Type B pancreatic cell (in vitro differentiated cells): ENCODE measurements at regions not wholly inside any gene's neighbourhood (a gene's known extent, or its start where the extent isn't known, plus 50 kb on each side); places are given as distances from the start of the nearest gene placed in this dataset.

Experiments
- DNase-seq: peaks from one replicate; pipeline ENCODE4 v3.0.0; 2021; ENCODE audit warnings: mixed read lengths; ENCODE audit not compliant: unreplicated experiment; ENCODE audit errors: extremely low spot score
- H3K27ac Mint-ChIP-seq: 2 replicates; pipeline ENCODE4 v1.8.0; 2021; ENCODE audit warnings: mild to moderate bottlenecking, mixed read lengths
- H3K27me3 Mint-ChIP-seq: 2 replicates; pipeline ENCODE4 v1.8.0; 2021; ENCODE audit warnings: mixed read lengths
- H3K36me3 Mint-ChIP-seq: 2 replicates; pipeline ENCODE4 v1.8.0; 2021; ENCODE audit warnings: mixed read lengths
- H3K4me1 Mint-ChIP-seq: one replicate; pipeline ENCODE4 v1.8.0; 2021; ENCODE audit warnings: mixed read lengths; ENCODE audit not compliant: unreplicated experiment
- H3K4me3 Mint-ChIP-seq: 2 replicates; pipeline ENCODE4 v1.8.0; 2021; ENCODE audit warnings: mild to moderate bottlenecking, mixed read lengths
- H3K9me3 Mint-ChIP-seq: 2 replicates; pipeline ENCODE4 v1.8.0; 2021; ENCODE audit warnings: mixed read lengths
- TF ChIP-seq, protein P1 (sequence below): fragments of 200-600 bp; sonication (generic); conservative IDR thresholded peaks from 2 replicates; pipeline ENCODE4 v1.5.0; 2021; ENCODE audit warnings: antibody characterized with exemption, mild to moderate bottlenecking

DNA sequence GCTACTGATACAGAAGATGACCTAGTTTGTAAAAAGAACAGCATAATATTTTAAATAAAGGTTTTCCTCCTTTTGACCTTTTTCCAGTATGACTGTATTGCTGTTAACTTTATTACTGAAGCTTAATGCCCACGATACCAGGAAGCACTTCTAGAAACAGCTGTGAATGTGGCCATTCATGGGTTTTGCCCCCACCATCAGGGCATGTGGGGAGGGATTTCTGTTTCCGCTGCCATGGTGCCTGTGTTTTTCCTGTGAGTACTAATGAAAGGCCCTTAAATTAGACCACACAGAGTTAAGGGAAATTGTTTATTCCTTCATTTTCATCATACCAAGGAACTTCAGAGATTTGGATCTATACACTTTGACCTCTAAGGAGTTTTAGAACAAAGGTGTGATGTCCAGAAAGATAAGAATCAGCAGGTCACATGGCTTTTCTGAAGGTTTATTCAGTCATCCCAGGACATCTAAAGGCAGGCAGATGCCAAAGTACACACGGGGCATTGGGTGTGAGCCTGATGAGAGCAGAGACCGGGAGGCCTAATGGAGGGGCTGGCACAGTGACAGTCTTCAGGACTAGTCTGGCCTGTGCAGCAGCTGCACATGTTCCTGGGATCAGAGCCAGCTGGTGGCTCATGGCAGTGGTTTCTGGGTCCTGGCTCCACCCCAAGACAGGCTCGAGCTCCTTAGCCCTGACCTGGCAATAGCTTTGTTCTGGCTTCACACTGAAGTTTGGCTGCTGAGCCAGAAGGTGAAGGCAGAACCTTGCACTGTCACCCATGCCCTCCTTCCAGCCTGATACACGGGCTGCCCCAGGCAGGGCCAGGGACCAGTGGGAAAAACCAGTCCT is 190.9 kb downstream of the REEP3 start:
- TF ChIP-seq, protein P1, sequence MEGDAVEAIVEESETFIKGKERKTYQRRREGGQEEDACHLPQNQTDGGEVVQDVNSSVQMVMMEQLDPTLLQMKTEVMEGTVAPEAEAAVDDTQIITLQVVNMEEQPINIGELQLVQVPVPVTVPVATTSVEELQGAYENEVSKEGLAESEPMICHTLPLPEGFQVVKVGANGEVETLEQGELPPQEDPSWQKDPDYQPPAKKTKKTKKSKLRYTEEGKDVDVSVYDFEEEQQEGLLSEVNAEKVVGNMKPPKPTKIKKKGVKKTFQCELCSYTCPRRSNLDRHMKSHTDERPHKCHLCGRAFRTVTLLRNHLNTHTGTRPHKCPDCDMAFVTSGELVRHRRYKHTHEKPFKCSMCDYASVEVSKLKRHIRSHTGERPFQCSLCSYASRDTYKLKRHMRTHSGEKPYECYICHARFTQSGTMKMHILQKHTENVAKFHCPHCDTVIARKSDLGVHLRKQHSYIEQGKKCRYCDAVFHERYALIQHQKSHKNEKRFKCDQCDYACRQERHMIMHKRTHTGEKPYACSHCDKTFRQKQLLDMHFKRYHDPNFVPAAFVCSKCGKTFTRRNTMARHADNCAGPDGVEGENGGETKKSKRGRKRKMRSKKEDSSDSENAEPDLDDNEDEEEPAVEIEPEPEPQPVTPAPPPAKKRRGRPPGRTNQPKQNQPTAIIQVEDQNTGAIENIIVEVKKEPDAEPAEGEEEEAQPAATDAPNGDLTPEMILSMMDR, result no peak
- H3K9me3 Mint-ChIP-seq, result no peaks in the 10 kb centered on the region
- no peak overlapping the region for H3K4me3 Mint-ChIP-seq
- peaks cover 12% of the 10 kb centered on the region for H3K27me3 Mint-ChIP-seq
- no peaks in the 10 kb centered on the region for H3K36me3 Mint-ChIP-seq
- no peak for DNase-seq
- peak overlapping the region; percentile 47 for H3K27ac Mint-ChIP-seq
- H3K4me1 Mint-ChIP-seq, result peaks cover 42% of the 10 kb centered on the region

DNA sequence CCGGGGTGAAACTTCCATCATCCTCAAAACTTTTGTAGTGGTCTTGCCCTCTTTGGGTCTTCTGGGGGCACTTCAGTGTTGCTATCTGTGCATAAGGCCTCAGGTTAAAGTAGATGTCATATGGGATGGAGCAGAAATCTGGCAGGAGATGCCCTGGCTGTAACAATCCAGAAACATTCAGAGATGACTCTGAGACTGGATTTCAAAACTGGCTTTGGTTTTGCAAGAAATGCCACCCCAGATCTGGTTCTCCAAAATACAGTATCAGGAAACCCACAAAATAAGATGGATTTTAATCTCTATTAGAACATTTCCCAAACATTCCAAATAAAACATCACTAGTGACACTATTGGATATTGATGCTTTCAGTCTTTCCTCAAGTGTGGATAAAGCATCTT is 191.5 kb downstream of the REEP3 start:
- TF ChIP-seq, protein P1, result no peak
- DNase-seq, result no peak
- H3K4me3 Mint-ChIP-seq, result peak overlapping the region; percentile 66
- H3K9me3 Mint-ChIP-seq, result no peaks in the 10 kb centered on the region
- peaks cover 41% of the 10 kb centered on the region for H3K4me1 Mint-ChIP-seq
- H3K27ac Mint-ChIP-seq, result peak overlapping the region; percentile 71
- H3K27me3 Mint-ChIP-seq, result peaks cover 13% of the 10 kb centered on the region
- H3K36me3 Mint-ChIP-seq, result no peaks in the 10 kb centered on the region

DNA sequence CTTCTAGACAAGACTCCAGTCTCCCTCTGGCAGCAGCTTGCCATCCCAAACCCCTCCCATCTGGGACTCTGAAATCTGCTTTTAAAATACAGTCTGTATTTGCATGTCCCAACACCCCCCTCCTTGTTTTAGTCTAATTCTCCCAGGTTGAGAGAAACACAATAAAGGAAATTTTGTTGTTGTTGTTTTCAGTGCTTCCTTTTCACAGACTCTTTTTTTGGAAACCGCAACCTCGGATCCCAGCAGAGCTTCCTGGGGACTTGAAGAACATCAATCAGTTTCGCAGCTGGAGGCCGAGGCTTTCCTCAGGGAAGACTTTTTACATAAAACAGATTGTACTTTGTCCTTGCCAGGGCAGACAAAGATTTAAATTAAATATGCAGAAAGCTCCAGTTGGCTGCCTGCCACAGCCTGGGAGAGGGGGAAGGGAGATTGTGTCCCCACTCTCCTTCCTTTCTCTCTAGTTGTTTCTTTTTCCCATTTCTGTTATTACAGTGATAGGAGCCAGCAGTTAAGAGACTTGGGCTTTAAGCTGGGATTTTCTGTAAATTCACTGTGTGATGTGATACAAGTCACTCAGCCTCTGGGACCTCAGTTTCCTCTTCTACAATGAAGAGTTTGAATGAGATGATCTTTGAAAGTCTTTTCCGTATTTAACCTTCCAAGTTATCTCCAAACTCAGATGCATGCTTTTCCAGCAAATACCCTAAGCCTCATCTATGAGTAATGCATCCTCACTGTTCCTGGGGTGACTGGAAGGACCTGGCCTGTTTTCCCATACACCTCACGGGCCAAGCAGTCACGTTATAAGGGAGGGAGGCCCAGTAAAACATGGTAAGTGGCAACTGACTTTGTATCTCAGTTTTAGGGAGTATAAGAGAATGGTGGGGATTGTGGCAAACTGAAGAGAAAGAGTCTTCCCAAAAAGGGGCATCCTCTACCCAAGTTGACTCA is 192.3 kb downstream of the REEP3 start:
- H3K36me3 Mint-ChIP-seq, result no peaks in the 10 kb centered on the region
- H3K27ac Mint-ChIP-seq, result peak overlapping the region; percentile 71
- no peak for DNase-seq
- peaks cover 15% of the 10 kb centered on the region for H3K27me3 Mint-ChIP-seq
- peaks cover 45% of the 10 kb centered on the region for H3K4me1 Mint-ChIP-seq
- H3K4me3 Mint-ChIP-seq, result peak overlapping the region; percentile 66
- TF ChIP-seq, protein P1, result no peak
- no peaks in the 10 kb centered on the region for H3K9me3 Mint-ChIP-seq

DNA sequence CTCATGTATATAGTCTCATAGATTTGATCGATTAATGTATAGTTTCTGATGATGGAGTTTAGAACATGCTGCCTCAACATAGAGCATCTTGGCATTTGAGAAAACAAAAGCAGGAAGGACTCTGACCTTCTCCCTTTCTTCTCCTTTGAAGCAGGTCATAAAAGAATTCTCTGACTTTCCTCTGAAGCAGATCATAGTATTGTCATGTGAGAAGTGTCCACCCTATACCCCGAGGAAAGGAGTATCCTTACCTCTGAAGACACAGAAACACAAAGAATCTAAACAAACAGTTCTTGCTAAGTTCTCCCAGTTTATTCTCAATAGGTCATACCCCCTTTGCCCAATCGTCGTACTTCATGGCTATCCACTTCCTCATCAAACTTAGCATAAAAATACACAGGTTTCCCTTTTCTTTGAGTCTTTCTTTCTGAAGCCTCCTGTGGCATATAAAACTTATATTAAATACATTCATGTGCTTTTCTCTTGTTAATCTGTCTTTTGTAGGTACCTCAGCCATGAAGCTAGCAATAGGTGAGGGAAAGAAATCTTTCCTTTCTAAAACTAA is 194.9 kb downstream of the REEP3 start:
- Mint-ChIP-seq H3K4me3 (no peak overlapping the region), H3K27ac (no peak overlapping the region), H3K27me3 (peaks cover 15% of the 10 kb centered on the region), H3K9me3 (no peaks in the 10 kb centered on the region), H3K36me3 (no peaks in the 10 kb centered on the region), H3K4me1 (peaks cover 45% of the 10 kb centered on the region)
- TF ChIP-seq, protein P1, result no peak
- no peak for DNase-seq

DNA sequence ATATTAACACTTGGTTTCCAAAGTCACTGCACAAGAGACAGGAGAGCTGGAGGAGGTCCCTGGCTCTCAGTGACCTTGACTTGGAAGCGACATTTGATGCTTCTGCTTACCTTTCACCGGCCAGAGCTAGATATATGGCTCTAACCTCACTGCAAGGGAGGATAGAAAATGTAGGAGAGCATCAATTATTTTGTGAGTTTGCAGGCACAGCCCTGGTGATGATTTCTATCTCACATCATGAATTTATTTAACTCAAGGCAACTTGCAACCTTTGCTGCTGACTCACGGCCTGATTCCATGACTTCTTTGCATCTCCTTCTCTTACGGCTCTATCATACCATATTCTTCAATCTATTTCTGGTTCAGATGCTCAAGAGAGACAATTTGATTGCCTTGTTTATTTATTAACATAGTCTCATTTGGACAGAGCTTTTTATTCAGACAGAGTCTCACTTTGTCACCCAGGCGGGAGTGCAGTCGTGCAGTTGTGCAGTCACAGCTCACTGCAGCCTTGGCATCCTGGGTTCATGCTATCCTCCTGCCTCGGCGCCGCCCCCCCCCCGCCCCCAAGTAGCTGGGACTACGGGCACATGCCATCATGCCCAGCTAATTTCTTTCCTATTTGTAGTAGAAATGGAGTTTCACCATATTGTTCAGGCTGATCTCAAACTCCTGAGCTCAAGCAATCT is 196.0 kb downstream of the REEP3 start:
- no peak for DNase-seq
- Mint-ChIP-seq H3K27me3 (peaks cover 15% of the 10 kb centered on the region), H3K9me3 (no peaks in the 10 kb centered on the region), H3K27ac (no peak overlapping the region), H3K36me3 (no peaks in the 10 kb centered on the region), H3K4me3 (no peak overlapping the region), H3K4me1 (peaks cover 37% of the 10 kb centered on the region)
- TF ChIP-seq, protein P1, result no peak
